OCI-LY7 (cell line): ENCODE measurements at regions not wholly inside any gene's neighbourhood (a gene's known extent, or its start where the extent isn't known, plus 50 kb on each side); places are given as distances from the start of the nearest gene placed in this dataset.

Source experiments
- CTCF ChIP-seq: fragments of 200-600 bp; sonication (generic); conservative IDR thresholded peaks from 2 replicates; pipeline ENCODE4 v1.5.1; 2014; ENCODE audit warnings: mild to moderate bottlenecking, antibody characterized with exemption, low read length, moderate library complexity, mixed read lengths
- EZH2phosphoT487 ChIP-seq: fragments of 200-600 bp; sonication (generic); IDR thresholded peaks from 2 replicates; pipeline ENCODE4 v1.6.1; 2018; ENCODE audit warnings: low read depth, borderline replicate concordance, mild to moderate bottlenecking, mixed run types, antibody characterized with exemption, low read length, moderate library complexity, mixed read lengths

- TF ChIP-seq CTCF (no peak), EZH2phosphoT487 (no peak)
Observed at GRCh38 chr20:39961637-39962244, 727.3 kb downstream of the MAFB start.
